ENCODE measurements at regions not wholly inside any gene's neighbourhood (a gene's known extent, or its start where the extent isn't known, plus 50 kb on each side); places are given as distances from the start of the nearest gene placed in this dataset.

GRCh38 chr4:104870495-104871233 is 276.0 kb upstream of the TET2 start:
- Histone ChIP-seq H3K27ac (ENCODE audit: low read depth in 1 of 2, low read length in 2 of 2) (no peak overlapping the region), H3K9me3 (replicated peaks in 1 of 2; ENCODE audit: control insufficient read depth in 1 of 2, insufficient read depth in 1 of 2, low read length in 2 of 2) (no peaks in the 10 kb centered on the region), H3K79me2 (ENCODE audit: insufficient read depth, low read length) (no peaks in the 10 kb centered on the region), H3K4me2 (replicated peaks; ENCODE audit: extremely low read depth, low read length, poor library complexity, severe bottlenecking) (no peak overlapping the region), H3K27me3 (ENCODE audit: control insufficient read depth in 2 of 2, insufficient read depth in 2 of 2, low read length in 2 of 2) (no peaks in the 10 kb centered on the region), H3K36me3 (replicated peaks in 1 of 2; ENCODE audit: control insufficient read depth in 1 of 2, insufficient read depth in 2 of 2, low read length in 2 of 2) (no peaks in the 10 kb centered on the region), H3K9ac (ENCODE audit: insufficient read depth, low read length, poor library complexity, severe bottlenecking) (no peak overlapping the region), H3K4me1 (ENCODE audit: control insufficient read depth in 1 of 2, insufficient read depth in 2 of 2, low read length in 2 of 2) (peaks cover 11 to 26% of the 10 kb centered on the region in 2 donors), H4K20me1 (ENCODE audit: insufficient read depth, low read length) (no peaks in the 10 kb centered on the region), H3K4me3 (replicated peaks in 1 of 3; ENCODE audit: low read depth in 2 of 3, low read length in 3 of 3) (no peak overlapping the region), H2AFZ (ENCODE audit: insufficient read depth, low read depth, low read length, poor library complexity, severe bottlenecking) (no peak overlapping the region)
- H3K9me3 Mint-ChIP-seq, result no peaks in the 10 kb centered on the region
- peaks cover 23% of the 10 kb centered on the region for H3K4me1 Mint-ChIP-seq
- peaks cover 0 to 4% (median 0%) of the 10 kb centered on the region in 3 donors for H3K27me3 Mint-ChIP-seq (ENCODE audit: low read depth in 3 of 3)
- no CpG with 5 or more reads among the region's 2 CpGs for WGBS (ENCODE audit: insufficient coverage)
- intact Hi-C loops (cut with micrococcal nuclease), result no loop called here
- no peak for DNase-seq
- H3K27ac Mint-ChIP-seq, result peak overlapping the region in 1 of 7 donors; percentile 12
- TF ChIP-seq CTCF (IDR thresholded peaks at IDR 0.05), result no peak
- no peaks in the 10 kb centered on the region for H3K36me3 Mint-ChIP-seq
- H3K4me3 Mint-ChIP-seq, result no peak overlapping the region

GRCh38 chr4:104878936-104879335 is 267.7 kb upstream of the TET2 start:
- intact Hi-C loops (cut with micrococcal nuclease), result no loop called here
- no peaks in the 10 kb centered on the region for H3K36me3 Mint-ChIP-seq
- Histone ChIP-seq H2AFZ (ENCODE audit: insufficient read depth, low read depth, low read length, poor library complexity, severe bottlenecking) (no peak overlapping the region), H3K27ac (ENCODE audit: low read depth in 1 of 2, low read length in 2 of 2) (no peak overlapping the region), H3K9me3 (replicated peaks in 1 of 2; ENCODE audit: control insufficient read depth in 1 of 2, insufficient read depth in 1 of 2, low read length in 2 of 2) (no peaks in the 10 kb centered on the region), H3K36me3 (replicated peaks in 1 of 2; ENCODE audit: control insufficient read depth in 1 of 2, insufficient read depth in 2 of 2, low read length in 2 of 2) (no peaks in the 10 kb centered on the region), H3K4me2 (replicated peaks; ENCODE audit: extremely low read depth, low read length, poor library complexity, severe bottlenecking) (no peak overlapping the region), H3K4me1 (ENCODE audit: control insufficient read depth in 1 of 2, insufficient read depth in 2 of 2, low read length in 2 of 2) (no peaks in the 10 kb centered on the region), H3K27me3 (ENCODE audit: control insufficient read depth in 2 of 2, insufficient read depth in 2 of 2, low read length in 2 of 2) (no peaks in the 10 kb centered on the region), H3K9ac (ENCODE audit: insufficient read depth, low read length, poor library complexity, severe bottlenecking) (no peak overlapping the region), H3K4me3 (replicated peaks in 1 of 3; ENCODE audit: low read depth in 2 of 3, low read length in 3 of 3) (no peak overlapping the region), H4K20me1 (ENCODE audit: insufficient read depth, low read length) (no peaks in the 10 kb centered on the region), H3K79me2 (ENCODE audit: insufficient read depth, low read length) (no peaks in the 10 kb centered on the region)
- peaks cover 0 to 3% (median 3%) of the 10 kb centered on the region in 3 donors for H3K27me3 Mint-ChIP-seq (ENCODE audit: low read depth in 3 of 3)
- DNase-seq, result no peak
- no peak overlapping the region for H3K4me3 Mint-ChIP-seq
- H3K9me3 Mint-ChIP-seq, result no peaks in the 10 kb centered on the region
- no peak overlapping the region for H3K27ac Mint-ChIP-seq
- no peak for TF ChIP-seq CTCF (IDR thresholded peaks at IDR 0.05)
- peaks cover 6% of the 10 kb centered on the region for H3K4me1 Mint-ChIP-seq
